Stomach smooth muscle (tissue), 2 donors: ENCODE measurements at regions not wholly inside any gene's neighbourhood (a gene's known extent, or its start where the extent isn't known, plus 50 kb on each side); places are given as distances from the start of the nearest gene placed in this dataset.
"Not testable (repeated sequence)": the region's sequence is repeated elsewhere in the genome, so short reads cannot be mapped to it uniquely, and the experiment has no call there.

Source experiments
- H3K27ac ChIP-seq: one replicate; pipeline ENCODE4 v1.7.0; 2013; ENCODE audit warnings: mild to moderate bottlenecking, low read length, inconsistent platforms
- H3K27me3 ChIP-seq, 2 donors: one replicate each; pipeline ENCODE4 v1.7.0; 2013; ENCODE audit warnings: low read length in 2 of 2; ENCODE audit not compliant: insufficient read depth in 2 of 2, control insufficient read depth in 1 of 2
- H3K36me3 ChIP-seq, 2 donors: one replicate each; pipeline ENCODE4 v1.7.0; 2013; ENCODE audit warnings: low read length in 2 of 2; ENCODE audit not compliant: control insufficient read depth in 2 of 2, insufficient read depth in 2 of 2
- H3K4me1 ChIP-seq: one replicate; pipeline ENCODE4 v1.7.0; 2013; ENCODE audit warnings: low read length; ENCODE audit not compliant: control insufficient read depth, insufficient read depth
- H3K4me3 ChIP-seq, 2 donors: one replicate each; pipeline ENCODE4 v1.7.0; 2013; ENCODE audit warnings: low read length in 2 of 2
- H3K9ac ChIP-seq, 2 donors: one replicate each; pipeline ENCODE4 v1.7.0; 2013; ENCODE audit warnings: low read length in 2 of 2, mild to moderate bottlenecking in 1 of 2
- H3K9me3 ChIP-seq, 2 donors: one replicate each; pipeline ENCODE4 v1.7.0; 2013; ENCODE audit warnings: low read length in 2 of 2; ENCODE audit not compliant: control insufficient read depth in 2 of 2
- donor health status: healthy.
- donor health status: Pancreatic carcinoma.

- no peak overlapping the region for H3K4me3 ChIP-seq
- no peaks in the 10 kb centered on the region for H3K4me1 ChIP-seq
- H3K9ac ChIP-seq = no peak overlapping the region
- no peak overlapping the region for H3K27ac ChIP-seq
- no peaks in the 10 kb centered on the region for H3K9me3 ChIP-seq
- H3K36me3 ChIP-seq = no peaks in the 10 kb centered on the region
- H3K27me3 ChIP-seq = no peaks in the 10 kb centered on the region
Measured at GRCh38 chr5:36422952-36423351, 121.2 kb upstream of the RANBP3L start.

- Histone ChIP-seq H3K36me3 (no peaks in the 10 kb centered on the region), H3K9me3 (no peaks in the 10 kb centered on the region), H3K27me3 (no peaks in the 10 kb centered on the region)
Measured at GRCh38 chr5:36423578-36424307, 122.0 kb upstream of the RANBP3L start.

GRCh38 chr5:36426070-36426469 lies 124.4 kb upstream of the RANBP3L start:
- H3K9me3 ChIP-seq, H3K4me1 ChIP-seq, H3K9ac ChIP-seq, H3K27ac ChIP-seq, H3K36me3 ChIP-seq, H3K4me3 ChIP-seq, H3K27me3 ChIP-seq: not testable (repeated sequence)

More at GRCh38 chr5:36423578-36424307, 122.0 kb upstream of the RANBP3L start:
- H3K27ac ChIP-seq = no peak overlapping the region
- H3K4me1 ChIP-seq = no peaks in the 10 kb centered on the region
- H3K9ac ChIP-seq = no peak overlapping the region
- H3K4me3 ChIP-seq = no peak overlapping the region

- H3K27ac ChIP-seq = no peak overlapping the region
- no peaks in the 10 kb centered on the region for H3K9me3 ChIP-seq
- no peaks in the 10 kb centered on the region for H3K4me1 ChIP-seq
- H3K36me3 ChIP-seq = no peaks in the 10 kb centered on the region
- H3K27me3 ChIP-seq = no peaks in the 10 kb centered on the region
- no peak overlapping the region for H3K4me3 ChIP-seq
- H3K9ac ChIP-seq = no peak overlapping the region
Measured at GRCh38 chr5:36435516-36435915, 133.8 kb upstream of the RANBP3L start.

- H3K4me1 ChIP-seq = no peaks in the 10 kb centered on the region
- no peaks in the 10 kb centered on the region for H3K27me3 ChIP-seq
- H3K36me3 ChIP-seq = no peaks in the 10 kb centered on the region
- no peak overlapping the region for H3K27ac ChIP-seq
- no peak overlapping the region for H3K4me3 ChIP-seq
- no peak overlapping the region for H3K9ac ChIP-seq
- no peaks in the 10 kb centered on the region for H3K9me3 ChIP-seq
Measured at GRCh38 chr5:36436306-36436705, 134.6 kb upstream of the RANBP3L start.

- Histone ChIP-seq H3K27ac (no peak overlapping the region), H3K9ac (no peak overlapping the region), H3K27me3 (no peaks in the 10 kb centered on the region), H3K4me1 (no peaks in the 10 kb centered on the region), H3K4me3 (no peak overlapping the region), H3K36me3 (no peaks in the 10 kb centered on the region), H3K9me3 (no peaks in the 10 kb centered on the region)
Measured at GRCh38 chr5:36438765-36439561, 137.3 kb upstream of the RANBP3L start.

GRCh38 chr5:36440300-36440699 lies 138.6 kb upstream of the RANBP3L start:
- Histone ChIP-seq H3K36me3 (no peaks in the 10 kb centered on the region), H3K27ac (no peak overlapping the region), H3K4me3 (no peak overlapping the region), H3K4me1 (peaks cover 2% of the 10 kb centered on the region), H3K9ac (no peak overlapping the region), H3K27me3 (no peaks in the 10 kb centered on the region), H3K9me3 (no peaks in the 10 kb centered on the region)

GRCh38 chr5:36441280-36441679 lies 139.6 kb upstream of the RANBP3L start:
- Histone ChIP-seq H3K27me3 (no peaks in the 10 kb centered on the region), H3K9me3 (no peaks in the 10 kb centered on the region), H3K27ac (no peak overlapping the region), H3K9ac (no peak overlapping the region), H3K36me3 (no peaks in the 10 kb centered on the region), H3K4me1 (peaks cover 2% of the 10 kb centered on the region), H3K4me3 (no peak overlapping the region)

- Histone ChIP-seq H3K9me3 (no peaks in the 10 kb centered on the region), H3K4me3 (no peak overlapping the region), H3K36me3 (no peaks in the 10 kb centered on the region), H3K4me1 (peaks cover 2% of the 10 kb centered on the region), H3K27me3 (no peaks in the 10 kb centered on the region), H3K9ac (no peak overlapping the region), H3K27ac (no peak overlapping the region)
Measured at GRCh38 chr5:36442352-36442751, 140.7 kb upstream of the RANBP3L start.

GRCh38 chr5:36442796-36443195 lies 141.1 kb upstream of the RANBP3L start:
- H3K9ac ChIP-seq = no peak overlapping the region
- H3K4me1 ChIP-seq = peaks cover 2% of the 10 kb centered on the region
- H3K4me3 ChIP-seq = no peak overlapping the region
- no peak overlapping the region for H3K27ac ChIP-seq
- H3K36me3 ChIP-seq = no peaks in the 10 kb centered on the region
- H3K27me3 ChIP-seq = no peaks in the 10 kb centered on the region
- no peaks in the 10 kb centered on the region for H3K9me3 ChIP-seq

- H3K4me1 ChIP-seq = peaks cover 2% of the 10 kb centered on the region
- no peak overlapping the region for H3K27ac ChIP-seq
- H3K9me3 ChIP-seq = no peaks in the 10 kb centered on the region
Measured at GRCh38 chr5:36443941-36444340, 142.2 kb upstream of the RANBP3L start.

More at GRCh38 chr5:36443941-36444340, 142.2 kb upstream of the RANBP3L start:
- Histone ChIP-seq H3K9ac (no peak overlapping the region), H3K27me3 (no peaks in the 10 kb centered on the region), H3K4me3 (no peak overlapping the region), H3K36me3 (no peaks in the 10 kb centered on the region)
